GM19455 (cell line): ENCODE measurements at regions not wholly inside any gene's neighbourhood (a gene's known extent, or its start where the extent isn't known, plus 50 kb on each side); places are given as distances from the start of the nearest gene placed in this dataset.
"Not testable (repeated sequence)": the region's sequence is repeated elsewhere in the genome, so short reads cannot be mapped to it uniquely, and the experiment has no call there.

Source experiments
- ATAC-seq: cut with Tn5 transposase; IDR thresholded peaks from one replicate; pipeline ENCODE4 v1.9.1; 2021; ENCODE audit not compliant: unreplicated experiment

- no peak for ATAC-seq
Observed at GRCh38 chr10:31687663-31688482, 240.8 kb downstream of the ARHGAP12 start.

- ATAC-seq, result no peak
Observed at GRCh38 chr10:31686599-31686998, 242.0 kb downstream of the ARHGAP12 start.

- no peak for ATAC-seq
Observed at GRCh38 chr10:31683682-31684081, 244.9 kb downstream of the ARHGAP12 start.

- no peak for ATAC-seq
Observed at GRCh38 chr10:31679936-31680335, 248.7 kb downstream of the ARHGAP12 start.

- ATAC-seq, result no peak
Observed at GRCh38 chr10:31678575-31679516, 249.8 kb downstream of the ARHGAP12 start.

GRCh38 chr10:31678139-31678536, 250.5 kb downstream of the ARHGAP12 start:
- no peak for ATAC-seq

GRCh38 chr10:31677195-31678138, 251.2 kb downstream of the ARHGAP12 start:
- no peak for ATAC-seq

- ATAC-seq, result no peak
Observed at GRCh38 chr10:31675726-31676125, 252.9 kb downstream of the ARHGAP12 start.

GRCh38 chr10:31669357-31669756, 259.3 kb downstream of the ARHGAP12 start:
- ATAC-seq, result no peak

- no peak for ATAC-seq
Observed at GRCh38 chr10:31668326-31668725, 260.3 kb downstream of the ARHGAP12 start.

- not testable (repeated sequence) for ATAC-seq
Observed at GRCh38 chr10:31665764-31666279, 262.8 kb downstream of the ARHGAP12 start.

GRCh38 chr10:31664803-31665202, 263.8 kb downstream of the ARHGAP12 start:
- no peak for ATAC-seq

GRCh38 chr10:31664071-31664470, 264.6 kb downstream of the ARHGAP12 start:
- not testable (repeated sequence) for ATAC-seq

GRCh38 chr10:31660300-31660699, 268.3 kb downstream of the ARHGAP12 start:
- no peak for ATAC-seq

- ATAC-seq, result no peak
Observed at GRCh38 chr10:31659665-31660064, 269.0 kb downstream of the ARHGAP12 start.

GRCh38 chr10:31657434-31657872, 271.2 kb downstream of the ARHGAP12 start:
- no peak for ATAC-seq

GRCh38 chr10:31656851-31657433, 271.7 kb downstream of the ARHGAP12 start:
- ATAC-seq, result no peak

- ATAC-seq, result no peak
Observed at GRCh38 chr10:31652038-31652437, 276.6 kb downstream of the ARHGAP12 start.

GRCh38 chr10:31650010-31650409, 278.6 kb downstream of the ARHGAP12 start:
- ATAC-seq, result no peak

GRCh38 chr10:31648966-31649365, 279.7 kb downstream of the ARHGAP12 start:
- no peak for ATAC-seq
